Osteoblast (primary cell): ENCODE measurements at regions not wholly inside any gene's neighbourhood (a gene's known extent, or its start where the extent isn't known, plus 50 kb on each side); places are given as distances from the start of the nearest gene placed in this dataset.

Source experiments
- DNase-seq: peaks from one replicate; pipeline ENCODE4 v3.0.0; 2011; ENCODE audit warnings: low spot score, mixed read lengths; ENCODE audit not compliant: insufficient read length; ENCODE audit errors: missing footprints
- H2AFZ ChIP-seq: 2 replicates; pipeline ENCODE4 v1.6.0; 2011; ENCODE audit warnings: mild to moderate bottlenecking, low read length
- H3K27ac ChIP-seq: 2 replicates; pipeline ENCODE4 v1.5.1; 2011; ENCODE audit warnings: mild to moderate bottlenecking, low read depth, low read length, moderate library complexity
- H3K27me3 ChIP-seq: 2 replicates; pipeline ENCODE4 v1.6.0; 2012; ENCODE audit warnings: mild to moderate bottlenecking, control low read depth, inconsistent platforms, low read length, moderate library complexity; ENCODE audit not compliant: insufficient read depth
- H3K36me3 ChIP-seq: 2 replicates; pipeline ENCODE4 v1.5.1; 2011; ENCODE audit warnings: mild to moderate bottlenecking, low read length, control low read depth, moderate library complexity; ENCODE audit not compliant: insufficient read depth
- H3K4me1 ChIP-seq: 2 replicates; pipeline ENCODE4 v1.5.1; 2011; ENCODE audit warnings: mild to moderate bottlenecking, low read length, control low read depth, moderate library complexity; ENCODE audit not compliant: insufficient read depth
- H3K4me2 ChIP-seq: 2 replicates; pipeline ENCODE4 v1.6.0; 2011; ENCODE audit warnings: mild to moderate bottlenecking, low read length; ENCODE audit not compliant: insufficient read depth
- H3K4me3 ChIP-seq: fragments of 200-600 bp; sonication (generic); 3 replicates; pipeline ENCODE4 v1.5.1; 2012; ENCODE audit warnings: mild to moderate bottlenecking, low read length, inconsistent platforms; ENCODE audit not compliant: insufficient read depth
- H3K79me2 ChIP-seq: 2 replicates; pipeline ENCODE4 v1.6.0; 2012; ENCODE audit warnings: mild to moderate bottlenecking, low read length, control low read depth, inconsistent platforms; ENCODE audit not compliant: insufficient read depth
- H3K9me3 ChIP-seq: 2 replicates; pipeline ENCODE4 v1.5.1; 2011; ENCODE audit warnings: low read depth, low read length, control low read depth
- H4K20me1 ChIP-seq: 2 replicates; pipeline ENCODE4 v1.6.0; 2012; ENCODE audit warnings: mild to moderate bottlenecking, low read length, control low read depth; ENCODE audit not compliant: insufficient read depth
- CTCF ChIP-seq: IDR thresholded peaks from 2 replicates; pipeline ENCODE4 v1.5.1; 2011; ENCODE audit warnings: mild to moderate bottlenecking, low read depth, low read length, moderate library complexity; ENCODE audit errors: extremely low read depth

DNA sequence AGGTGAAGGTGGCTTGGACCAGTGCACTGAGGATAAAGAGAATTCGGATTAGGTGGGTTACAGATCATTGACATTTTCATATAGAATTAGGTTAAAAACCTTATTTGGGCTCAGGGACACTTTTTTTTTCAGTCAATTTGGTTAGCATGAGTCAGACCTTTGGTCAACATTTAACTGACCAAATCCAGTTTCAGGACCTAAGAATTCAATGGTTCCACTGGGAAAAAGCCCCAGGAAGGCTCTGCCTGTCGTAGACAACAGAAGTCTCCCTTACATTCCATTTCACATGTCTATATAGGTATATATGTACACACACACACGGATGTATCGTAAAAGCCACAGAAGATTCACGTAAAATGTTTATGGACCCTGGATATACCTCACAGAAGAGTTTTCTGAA is 184.2 kb upstream of the RREB1 start:
- no peaks in the 10 kb centered on the region for H4K20me1 ChIP-seq
- no peaks in the 10 kb centered on the region for H3K36me3 ChIP-seq
- no peak overlapping the region for H2AFZ ChIP-seq
- no peaks in the 10 kb centered on the region for H3K79me2 ChIP-seq
- no peaks in the 10 kb centered on the region for H3K4me1 ChIP-seq
- H3K4me2 ChIP-seq: no peak overlapping the region
- no peaks in the 10 kb centered on the region for H3K9me3 ChIP-seq
- no peak overlapping the region for H3K27ac ChIP-seq
- no peaks in the 10 kb centered on the region for H3K27me3 ChIP-seq
- H3K4me3 ChIP-seq: no peak overlapping the region
- no peak for DNase-seq
- TF ChIP-seq CTCF: no peak

GRCh38 chr6:6924708-6925107 is 183.1 kb upstream of the RREB1 start:
- no peaks in the 10 kb centered on the region for H3K4me1 ChIP-seq
- no peaks in the 10 kb centered on the region for H4K20me1 ChIP-seq
- H2AFZ ChIP-seq: no peak overlapping the region
- no peaks in the 10 kb centered on the region for H3K79me2 ChIP-seq
- no peak for TF ChIP-seq CTCF
- H3K27me3 ChIP-seq: no peaks in the 10 kb centered on the region
- H3K9me3 ChIP-seq: no peaks in the 10 kb centered on the region
- H3K4me2 ChIP-seq: no peak overlapping the region
- no peaks in the 10 kb centered on the region for H3K36me3 ChIP-seq
- no peak overlapping the region for H3K4me3 ChIP-seq
- DNase-seq: no peak
- H3K27ac ChIP-seq: no peak overlapping the region

- Histone ChIP-seq H3K36me3 (no peaks in the 10 kb centered on the region), H3K79me2 (no peaks in the 10 kb centered on the region), H3K9me3 (no peaks in the 10 kb centered on the region), H3K4me3 (no peak overlapping the region), H3K27me3 (no peaks in the 10 kb centered on the region), H2AFZ (no peak overlapping the region), H3K4me1 (no peaks in the 10 kb centered on the region), H3K4me2 (no peak overlapping the region), H3K27ac (no peak overlapping the region), H4K20me1 (no peaks in the 10 kb centered on the region)
- no peak for DNase-seq
- no peak for TF ChIP-seq CTCF
Measured at GRCh38 chr6:6925391-6926164, 182.2 kb upstream of the RREB1 start.

GRCh38 chr6:6926856-6927255 is 180.9 kb upstream of the RREB1 start:
- Histone ChIP-seq H2AFZ (no peak overlapping the region), H3K36me3 (no peaks in the 10 kb centered on the region), H3K4me3 (no peak overlapping the region), H3K27me3 (no peaks in the 10 kb centered on the region), H3K4me1 (no peaks in the 10 kb centered on the region), H3K9me3 (no peaks in the 10 kb centered on the region), H3K4me2 (no peak overlapping the region), H3K27ac (no peak overlapping the region), H4K20me1 (no peaks in the 10 kb centered on the region), H3K79me2 (no peaks in the 10 kb centered on the region)
- no peak for TF ChIP-seq CTCF
- DNase-seq: no peak
